ENCODE measurements at regions not wholly inside any gene's neighbourhood (a gene's known extent, or its start where the extent isn't known, plus 50 kb on each side); places are given as distances from the start of the nearest gene placed in this dataset.

DNA sequence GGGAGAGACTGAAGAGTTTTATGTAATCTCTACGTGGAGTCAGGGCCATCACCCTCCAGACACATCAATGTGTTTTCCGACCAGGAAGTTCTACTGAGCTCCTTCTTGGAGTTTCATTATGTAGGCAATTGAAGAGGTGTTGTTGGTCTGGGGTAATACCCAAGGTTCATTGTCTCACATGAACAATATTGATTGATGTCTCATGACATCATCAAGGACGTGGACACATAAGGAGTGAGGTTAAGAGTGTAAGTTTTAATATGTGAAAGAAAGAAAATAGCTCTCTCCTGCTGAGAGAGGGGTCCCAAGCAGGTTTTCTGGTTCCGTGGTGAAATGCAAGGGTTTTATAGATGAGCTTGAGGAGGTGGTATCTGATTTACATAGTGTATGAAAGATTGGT lies 280.7 kb upstream of the MIR17HG start:
- H3K27me3 Mint-ChIP-seq (ENCODE audit: low read depth in 3 of 3): peaks cover 0 to 4% (median 0%) of the 10 kb centered on the region in 3 donors
- no peaks in the 10 kb centered on the region for H3K4me1 Mint-ChIP-seq
- peaks cover 4 to 34% (median 7%) of the 10 kb centered on the region in 6 donors for H3K9me3 Mint-ChIP-seq
- DNase-seq: no peak
- H3K4me3 Mint-ChIP-seq: no peak overlapping the region
- no peak overlapping the region for H3K27ac Mint-ChIP-seq
- peaks cover 0 to 3% (median 0%) of the 10 kb centered on the region in 3 donors for H3K36me3 Mint-ChIP-seq

GRCh38 chr13:91072486-91072885 lies 275.0 kb upstream of the MIR17HG start:
- H3K36me3 Mint-ChIP-seq: no peaks in the 10 kb centered on the region
- no peak overlapping the region for H3K27ac Mint-ChIP-seq
- H3K4me3 Mint-ChIP-seq: no peak overlapping the region
- no peaks in the 10 kb centered on the region for H3K27me3 Mint-ChIP-seq (ENCODE audit: low read depth in 3 of 3)
- peaks cover 0 to 25% (median 5%) of the 10 kb centered on the region in 6 donors for H3K9me3 Mint-ChIP-seq
- H3K4me1 Mint-ChIP-seq: no peaks in the 10 kb centered on the region
- DNase-seq: no peak

GRCh38 chr13:91074091-91074490 lies 273.4 kb upstream of the MIR17HG start:
- H3K4me1 Mint-ChIP-seq: no peaks in the 10 kb centered on the region
- no peak overlapping the region for H3K4me3 Mint-ChIP-seq
- no peaks in the 10 kb centered on the region for H3K27me3 Mint-ChIP-seq (ENCODE audit: low read depth in 3 of 3)
- no peak for DNase-seq
- H3K9me3 Mint-ChIP-seq: peaks cover 0 to 25% (median 5%) of the 10 kb centered on the region in 6 donors
- no peak overlapping the region for H3K27ac Mint-ChIP-seq
- H3K36me3 Mint-ChIP-seq: no peaks in the 10 kb centered on the region

GRCh38 chr13:91076830-91077229 lies 270.7 kb upstream of the MIR17HG start:
- peaks cover 0 to 3% (median 0%) of the 10 kb centered on the region in 3 donors for H3K27me3 Mint-ChIP-seq (ENCODE audit: low read depth in 3 of 3)
- H3K9me3 Mint-ChIP-seq: peaks cover 2 to 25% (median 5%) of the 10 kb centered on the region in 6 donors
- DNase-seq: no peak
- H3K27ac Mint-ChIP-seq: no peak overlapping the region
- H3K36me3 Mint-ChIP-seq: no peaks in the 10 kb centered on the region
- H3K4me3 Mint-ChIP-seq: no peak overlapping the region
- no peaks in the 10 kb centered on the region for H3K4me1 Mint-ChIP-seq

DNA sequence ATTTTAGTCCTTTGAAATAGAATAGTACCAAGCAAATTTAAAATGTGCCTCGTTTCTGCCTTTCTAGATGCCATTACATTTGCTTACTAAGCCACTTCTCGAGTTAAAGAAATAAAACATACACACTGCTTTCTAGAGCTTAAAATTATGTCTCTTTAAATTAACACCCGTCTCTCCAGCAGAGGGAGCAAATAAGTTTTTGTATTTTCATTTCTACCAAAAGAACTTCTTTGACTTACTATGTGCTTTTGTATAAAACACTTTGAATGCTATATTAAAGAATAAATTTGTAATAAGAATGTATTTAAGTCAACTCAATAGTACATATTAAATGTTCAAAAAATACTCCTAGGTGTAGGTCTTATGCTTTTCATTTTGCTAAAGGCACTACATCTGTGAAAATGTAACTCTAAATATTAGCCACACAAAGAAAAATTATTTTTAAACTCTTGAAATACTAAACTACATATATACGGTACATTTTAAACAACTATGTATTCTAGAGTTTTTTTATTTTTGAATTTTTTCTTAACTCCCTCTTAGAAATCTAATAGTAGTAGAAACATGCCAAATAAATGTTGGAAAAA lies 269.3 kb upstream of the MIR17HG start:
- Mint-ChIP-seq H3K4me3 (no peak overlapping the region), H3K27me3 (ENCODE audit: low read depth in 3 of 3) (peaks cover 0 to 3% (median 0%) of the 10 kb centered on the region in 3 donors), H3K36me3 (no peaks in the 10 kb centered on the region), H3K9me3 (peaks cover 0 to 17% (median 5%) of the 10 kb centered on the region in 6 donors), H3K27ac (no peak overlapping the region), H3K4me1 (no peaks in the 10 kb centered on the region)
- DNase-seq: no peak

- DNase-seq: no peak
- no peaks in the 10 kb centered on the region for H3K4me1 Mint-ChIP-seq
- H3K4me3 Mint-ChIP-seq: no peak overlapping the region
- no peaks in the 10 kb centered on the region for H3K36me3 Mint-ChIP-seq
- peaks cover 0 to 3% (median 0%) of the 10 kb centered on the region in 3 donors for H3K27me3 Mint-ChIP-seq (ENCODE audit: low read depth in 3 of 3)
- peaks cover 0 to 17% (median 5%) of the 10 kb centered on the region in 6 donors for H3K9me3 Mint-ChIP-seq
- no peak overlapping the region for H3K27ac Mint-ChIP-seq
Measured at GRCh38 chr13:91079176-91079575, 268.3 kb upstream of the MIR17HG start.

GRCh38 chr13:91085127-91085526 lies 262.4 kb upstream of the MIR17HG start:
- Mint-ChIP-seq H3K36me3 (no peaks in the 10 kb centered on the region), H3K27me3 (ENCODE audit: low read depth in 3 of 3) (peaks cover 0 to 6% (median 0%) of the 10 kb centered on the region in 3 donors), H3K27ac (no peak overlapping the region), H3K4me3 (no peak overlapping the region), H3K9me3 (peaks cover 0 to 16% (median 6%) of the 10 kb centered on the region in 6 donors), H3K4me1 (no peaks in the 10 kb centered on the region)
- DNase-seq: no peak

- no peak for DNase-seq
- Mint-ChIP-seq H3K36me3 (no peaks in the 10 kb centered on the region), H3K27me3 (ENCODE audit: low read depth in 3 of 3) (peaks cover 0 to 4% (median 0%) of the 10 kb centered on the region in 3 donors), H3K4me3 (no peak overlapping the region), H3K4me1 (no peaks in the 10 kb centered on the region), H3K9me3 (peaks cover 0 to 13% (median 2%) of the 10 kb centered on the region in 6 donors), H3K27ac (no peak overlapping the region)
Measured at GRCh38 chr13:91086936-91087716, 260.4 kb upstream of the MIR17HG start.

- no peaks in the 10 kb centered on the region for H3K4me1 Mint-ChIP-seq
- no peak for DNase-seq
Measured at GRCh38 chr13:91097269-91097668, 250.2 kb upstream of the MIR17HG start.

DNA sequence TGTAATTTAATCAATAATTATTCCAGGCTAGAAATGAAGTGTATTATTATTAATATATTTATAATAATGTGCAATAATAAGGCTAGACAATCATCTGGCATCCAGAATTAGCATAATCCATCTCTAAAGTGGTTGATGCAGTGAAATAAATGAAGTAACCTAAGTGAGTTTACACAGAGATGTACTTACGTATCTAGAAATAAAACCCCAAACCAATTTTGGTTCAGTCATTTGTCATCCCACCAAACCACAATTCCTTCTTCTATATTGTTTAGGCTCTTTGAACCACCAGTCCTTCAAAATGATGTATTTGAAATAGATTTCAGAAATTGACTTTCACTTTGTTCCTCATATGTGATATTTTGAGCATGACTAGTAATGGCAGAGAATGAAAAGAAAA lies 247.6 kb upstream of the MIR17HG start:
- Mint-ChIP-seq H3K27ac (no peak overlapping the region), H3K36me3 (no peaks in the 10 kb centered on the region), H3K4me1 (no peaks in the 10 kb centered on the region), H3K27me3 (ENCODE audit: low read depth in 3 of 3) (peaks cover 0 to 4% (median 2%) of the 10 kb centered on the region in 3 donors), H3K9me3 (peaks cover 3 to 19% (median 9%) of the 10 kb centered on the region in 6 donors), H3K4me3 (no peak overlapping the region)
- no peak for DNase-seq

More at GRCh38 chr13:91097269-91097668, 250.2 kb upstream of the MIR17HG start:
- H3K36me3 Mint-ChIP-seq: no peaks in the 10 kb centered on the region
- H3K27ac Mint-ChIP-seq: no peak overlapping the region
- H3K9me3 Mint-ChIP-seq: peaks cover 0 to 5% (median 0%) of the 10 kb centered on the region in 6 donors
- H3K27me3 Mint-ChIP-seq (ENCODE audit: low read depth in 3 of 3): peaks cover 0 to 4% (median 0%) of the 10 kb centered on the region in 3 donors
- H3K4me3 Mint-ChIP-seq: no peak overlapping the region

GRCh38 chr13:91100944-91101343 lies 246.5 kb upstream of the MIR17HG start:
- peaks cover 3 to 21% (median 9%) of the 10 kb centered on the region in 6 donors for H3K9me3 Mint-ChIP-seq
- no peaks in the 10 kb centered on the region for H3K36me3 Mint-ChIP-seq
- DNase-seq: no peak
- no peak overlapping the region for H3K27ac Mint-ChIP-seq
- H3K4me3 Mint-ChIP-seq: no peak overlapping the region
- no peaks in the 10 kb centered on the region for H3K4me1 Mint-ChIP-seq
- peaks cover 0 to 6% (median 2%) of the 10 kb centered on the region in 3 donors for H3K27me3 Mint-ChIP-seq (ENCODE audit: low read depth in 3 of 3)

GRCh38 chr13:91101381-91101780 lies 246.1 kb upstream of the MIR17HG start:
- Mint-ChIP-seq H3K27me3 (ENCODE audit: low read depth in 3 of 3) (peaks cover 0 to 6% (median 2%) of the 10 kb centered on the region in 3 donors), H3K4me3 (no peak overlapping the region), H3K27ac (no peak overlapping the region), H3K9me3 (peaks cover 3 to 21% (median 9%) of the 10 kb centered on the region in 6 donors), H3K4me1 (no peaks in the 10 kb centered on the region), H3K36me3 (no peaks in the 10 kb centered on the region)
- no peak for DNase-seq

DNA sequence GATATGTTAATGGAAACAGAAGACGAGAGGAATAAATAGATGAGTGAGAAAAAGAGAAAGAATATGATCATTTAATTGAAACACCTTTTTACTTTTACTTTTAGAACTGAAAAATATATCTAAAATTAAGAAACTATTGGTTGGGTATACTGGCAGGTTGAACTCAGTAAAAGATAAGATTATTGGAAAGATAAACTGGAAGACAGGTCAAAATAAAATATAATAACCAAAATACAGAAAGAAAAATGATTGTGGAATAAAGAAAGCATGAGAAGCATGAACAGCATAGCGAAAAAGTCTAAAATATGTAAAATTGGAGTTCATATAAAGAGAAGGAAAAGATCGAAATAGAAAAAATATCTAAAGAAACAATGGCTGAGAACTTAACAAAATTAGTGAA lies 242.2 kb upstream of the MIR17HG start:
- Mint-ChIP-seq H3K4me1 (no peaks in the 10 kb centered on the region), H3K27me3 (ENCODE audit: low read depth in 3 of 3) (peaks cover 0 to 4% (median 2%) of the 10 kb centered on the region in 3 donors), H3K36me3 (no peaks in the 10 kb centered on the region), H3K4me3 (no peak overlapping the region), H3K9me3 (peaks cover 3 to 21% (median 9%) of the 10 kb centered on the region in 6 donors), H3K27ac (no peak overlapping the region)
- DNase-seq: no peak

DNA sequence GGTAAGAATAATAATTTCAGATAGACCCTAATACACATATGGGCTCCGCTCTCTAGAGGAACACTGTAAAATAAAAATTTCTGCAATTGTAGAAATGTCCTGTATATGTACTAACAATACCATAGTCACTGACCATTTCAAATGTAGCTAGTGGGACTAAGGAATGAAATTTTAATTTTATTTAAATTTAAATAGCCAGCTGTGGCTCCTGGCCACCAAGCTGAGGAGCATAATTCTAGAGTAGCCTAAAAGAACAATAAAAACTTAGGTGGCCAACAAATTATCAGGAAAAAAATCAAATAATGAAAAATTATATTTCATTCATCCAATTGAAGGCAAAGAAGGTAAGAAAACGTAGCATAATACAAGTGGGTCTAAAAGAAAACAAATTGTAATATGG lies 240.9 kb upstream of the MIR17HG start:
- Mint-ChIP-seq H3K27ac (no peak overlapping the region), H3K36me3 (no peaks in the 10 kb centered on the region), H3K4me1 (no peaks in the 10 kb centered on the region), H3K9me3 (peaks cover 5 to 24% (median 11%) of the 10 kb centered on the region in 6 donors), H3K4me3 (no peak overlapping the region), H3K27me3 (ENCODE audit: low read depth in 3 of 3) (peaks cover 0 to 4% (median 3%) of the 10 kb centered on the region in 3 donors)
- DNase-seq: no peak

Measured in immature natural killer cell (primary cell).